DOHH2 (cell line): ENCODE measurements at regions not wholly inside any gene's neighbourhood (a gene's known extent, or its start where the extent isn't known, plus 50 kb on each side); places are given as distances from the start of the nearest gene placed in this dataset.

Experiments
- H3F3A ChIP-seq: fragments of 200-600 bp; sonication (generic), shearing (Covaris generic); 2 replicates; pipeline ENCODE4 v1.6.0; 2016; ENCODE audit warnings: antibody characterized with exemption, mild to moderate bottlenecking; ENCODE audit not compliant: control insufficient read depth, insufficient read depth
- H3K27ac ChIP-seq: fragments of 200-600 bp; sonication (generic); 2 replicates; pipeline ENCODE4 v1.5.1; 2014; ENCODE audit warnings: low read depth, mild to moderate bottlenecking, low read length, moderate library complexity
- H3K27me3 ChIP-seq: fragments of 200-600 bp; sonication (generic); 2 replicates; pipeline ENCODE4 v1.6.1; 2014; ENCODE audit warnings: mild to moderate bottlenecking, low read length, mixed read lengths; ENCODE audit not compliant: control insufficient read depth
- H3K36me3 ChIP-seq: fragments of 200-600 bp; sonication (generic); 2 replicates; pipeline ENCODE4 v1.6.1; 2014; ENCODE audit warnings: mild to moderate bottlenecking, low read length, moderate library complexity, mixed read lengths; ENCODE audit not compliant: control insufficient read depth
- H3K4me1 ChIP-seq: fragments of 200-600 bp; sonication (generic); 2 replicates; pipeline ENCODE4 v1.6.1; 2014; ENCODE audit warnings: mild to moderate bottlenecking, low read length, mixed read lengths; ENCODE audit not compliant: control insufficient read depth
- H3K4me2 ChIP-seq: fragments of 200-600 bp; sonication (generic); 2 replicates; pipeline ENCODE4 v1.6.0; 2014; ENCODE audit warnings: mild to moderate bottlenecking, low read length, moderate library complexity
- H3K4me3 ChIP-seq: fragments of 200-600 bp; sonication (generic); 2 replicates; pipeline ENCODE4 v1.5.1; 2014; ENCODE audit warnings: mild to moderate bottlenecking, low read length, mixed read lengths
- H3K79me2 ChIP-seq: fragments of 200-600 bp; sonication (generic); 2 replicates; pipeline ENCODE4 v1.6.1; 2014; ENCODE audit warnings: mild to moderate bottlenecking, low read length, mixed read lengths; ENCODE audit not compliant: control insufficient read depth
- H3K9me2 ChIP-seq: fragments of 200-600 bp; sonication (generic); replicated peaks from 2 replicates; pipeline ENCODE4 v1.6.1; 2014; ENCODE audit warnings: mild to moderate bottlenecking, low read length, mixed read lengths; ENCODE audit not compliant: control insufficient read depth
- H3K9me3 ChIP-seq: fragments of 200-600 bp; sonication (generic); 2 replicates; pipeline ENCODE4 v1.6.1; 2014; ENCODE audit warnings: antibody characterized with exemption, low read length, mixed read lengths; ENCODE audit not compliant: control insufficient read depth, insufficient read depth
- H4K20me1 ChIP-seq: fragments of 200-600 bp; sonication (generic); 2 replicates; pipeline ENCODE4 v1.6.0; 2014; ENCODE audit warnings: low read depth, mild to moderate bottlenecking, antibody characterized with exemption, low read length, moderate library complexity; ENCODE audit not compliant: control insufficient read depth, insufficient read depth
- EZH2phosphoT487 ChIP-seq: fragments of 200-600 bp; sonication (generic); IDR thresholded peaks from 2 replicates; pipeline ENCODE4 v1.6.1; 2017; ENCODE audit warnings: borderline replicate concordance, mild to moderate bottlenecking, antibody characterized with exemption, low read length, moderate library complexity, mixed read lengths
- TF ChIP-seq, protein P1 (sequence below): fragments of 200-600 bp; sonication (generic); IDR thresholded peaks from one replicate; pipeline ENCODE4 v1.5.1; 2014; ENCODE audit warnings: antibody characterized with exemption, mild to moderate bottlenecking, low read depth, low read length; ENCODE audit not compliant: poor library complexity, severe bottlenecking

DNA sequence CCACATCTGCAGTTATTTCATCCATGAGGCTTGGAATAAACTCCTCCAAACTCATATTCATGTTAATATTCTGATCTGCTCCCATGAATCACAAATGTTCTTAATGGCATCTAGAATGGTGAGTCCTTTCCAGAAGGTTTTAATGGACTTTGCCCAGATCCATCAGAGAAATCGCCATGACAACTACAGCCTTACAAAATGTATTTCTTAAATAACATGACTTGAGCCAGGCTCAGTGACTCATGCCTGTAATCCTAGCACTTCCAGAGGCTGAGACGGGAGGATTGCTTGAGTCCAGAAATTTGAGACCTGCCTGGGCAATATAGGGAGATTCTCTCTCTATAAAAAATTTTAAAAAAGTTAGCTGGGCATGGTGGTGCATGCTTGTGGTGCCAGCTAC is 102.1 kb upstream of the TMEM168 start:
- H3K27ac ChIP-seq: no peak overlapping the region
- H3F3A ChIP-seq: no peaks in the 10 kb centered on the region
- peaks cover 13% of the 10 kb centered on the region for H3K36me3 ChIP-seq
- TF ChIP-seq EZH2phosphoT487: no peak
- TF ChIP-seq, protein P1, sequence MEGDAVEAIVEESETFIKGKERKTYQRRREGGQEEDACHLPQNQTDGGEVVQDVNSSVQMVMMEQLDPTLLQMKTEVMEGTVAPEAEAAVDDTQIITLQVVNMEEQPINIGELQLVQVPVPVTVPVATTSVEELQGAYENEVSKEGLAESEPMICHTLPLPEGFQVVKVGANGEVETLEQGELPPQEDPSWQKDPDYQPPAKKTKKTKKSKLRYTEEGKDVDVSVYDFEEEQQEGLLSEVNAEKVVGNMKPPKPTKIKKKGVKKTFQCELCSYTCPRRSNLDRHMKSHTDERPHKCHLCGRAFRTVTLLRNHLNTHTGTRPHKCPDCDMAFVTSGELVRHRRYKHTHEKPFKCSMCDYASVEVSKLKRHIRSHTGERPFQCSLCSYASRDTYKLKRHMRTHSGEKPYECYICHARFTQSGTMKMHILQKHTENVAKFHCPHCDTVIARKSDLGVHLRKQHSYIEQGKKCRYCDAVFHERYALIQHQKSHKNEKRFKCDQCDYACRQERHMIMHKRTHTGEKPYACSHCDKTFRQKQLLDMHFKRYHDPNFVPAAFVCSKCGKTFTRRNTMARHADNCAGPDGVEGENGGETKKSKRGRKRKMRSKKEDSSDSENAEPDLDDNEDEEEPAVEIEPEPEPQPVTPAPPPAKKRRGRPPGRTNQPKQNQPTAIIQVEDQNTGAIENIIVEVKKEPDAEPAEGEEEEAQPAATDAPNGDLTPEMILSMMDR: no peak
- H3K4me1 ChIP-seq: no peaks in the 10 kb centered on the region
- no peak overlapping the region for H3K4me2 ChIP-seq
- no peaks in the 10 kb centered on the region for H3K27me3 ChIP-seq
- no peak overlapping the region for H3K4me3 ChIP-seq
- no peaks in the 10 kb centered on the region for H3K79me2 ChIP-seq
- no peaks in the 10 kb centered on the region for H3K9me2 ChIP-seq
- H4K20me1 ChIP-seq: no peaks in the 10 kb centered on the region
- H3K9me3 ChIP-seq: no peaks in the 10 kb centered on the region

DNA sequence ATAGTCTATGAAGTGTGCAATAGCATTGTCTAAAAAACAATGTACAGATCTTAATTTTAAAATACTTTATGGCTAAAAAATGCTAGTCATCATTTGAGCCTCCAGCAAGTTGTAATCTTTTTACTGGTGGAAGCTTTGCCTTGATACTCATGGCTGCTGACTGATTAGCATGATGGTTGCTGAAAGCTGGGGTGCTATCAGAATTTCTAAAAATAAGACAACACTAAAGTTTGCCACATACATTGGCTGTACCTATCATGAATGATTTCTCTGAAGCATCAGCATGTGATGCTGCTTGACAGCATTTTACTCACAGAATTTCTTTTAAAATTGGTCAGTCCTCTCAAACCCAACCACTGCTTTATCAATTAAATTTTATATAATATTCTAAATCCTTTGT is 101.5 kb upstream of the TMEM168 start:
- Histone ChIP-seq H3F3A (no peaks in the 10 kb centered on the region), H4K20me1 (no peaks in the 10 kb centered on the region), H3K27me3 (no peaks in the 10 kb centered on the region), H3K36me3 (peaks cover 13% of the 10 kb centered on the region), H3K4me3 (no peak overlapping the region), H3K9me3 (no peaks in the 10 kb centered on the region), H3K4me1 (no peaks in the 10 kb centered on the region), H3K4me2 (no peak overlapping the region), H3K79me2 (no peaks in the 10 kb centered on the region), H3K9me2 (no peaks in the 10 kb centered on the region), H3K27ac (no peak overlapping the region)
- no peak for TF ChIP-seq EZH2phosphoT487
- TF ChIP-seq, protein P1: no peak

DNA sequence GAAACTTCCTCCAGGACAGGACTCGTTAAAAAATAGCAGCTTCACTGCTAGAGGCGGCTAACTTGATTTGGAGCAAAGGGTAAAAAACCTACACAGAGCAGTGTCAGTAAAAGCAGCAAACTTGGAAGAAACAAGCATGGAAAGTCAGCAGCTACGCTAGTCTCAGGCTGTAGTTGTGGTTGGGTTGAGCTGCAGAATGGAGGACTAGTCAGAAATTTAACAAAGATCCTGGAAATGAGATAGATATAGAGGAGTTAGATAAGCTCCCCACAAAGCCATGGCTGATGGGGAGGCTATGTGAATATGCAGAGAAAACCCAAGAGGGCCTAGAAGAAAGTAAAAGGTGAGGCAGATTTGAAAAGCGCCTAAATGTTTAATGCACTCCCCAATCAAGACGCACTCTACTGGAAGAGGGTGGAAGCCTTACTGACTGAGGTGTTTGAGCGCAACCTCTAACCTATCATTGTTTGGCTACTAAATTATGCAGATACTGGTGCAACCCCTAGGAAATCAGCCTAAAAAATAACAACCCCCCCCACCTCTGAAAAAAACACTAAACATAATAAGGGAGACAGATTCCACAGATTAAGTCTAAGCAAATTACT is 99.7 kb upstream of the TMEM168 start:
- Histone ChIP-seq H3K27me3 (no peaks in the 10 kb centered on the region), H3K4me2 (no peak overlapping the region), H3K4me1 (no peaks in the 10 kb centered on the region), H3K9me2 (no peaks in the 10 kb centered on the region), H3F3A (no peaks in the 10 kb centered on the region), H3K36me3 (peaks cover 11% of the 10 kb centered on the region), H3K79me2 (no peaks in the 10 kb centered on the region), H3K27ac (no peak overlapping the region), H4K20me1 (no peaks in the 10 kb centered on the region), H3K9me3 (peaks cover under 1% of the 10 kb centered on the region; the same call in 1 of the 2 replicates), H3K4me3 (no peak overlapping the region)
- TF ChIP-seq, protein P1: no peak
- TF ChIP-seq EZH2phosphoT487: no peak

GRCh38 chr7:112889268-112889667 is 99.1 kb upstream of the TMEM168 start:
- no peak overlapping the region for H3K4me3 ChIP-seq
- no peak overlapping the region for H3K27ac ChIP-seq
- no peaks in the 10 kb centered on the region for H4K20me1 ChIP-seq
- no peaks in the 10 kb centered on the region for H3F3A ChIP-seq
- peaks cover 15% of the 10 kb centered on the region for H3K36me3 ChIP-seq
- H3K4me1 ChIP-seq: no peaks in the 10 kb centered on the region
- H3K9me2 ChIP-seq: no peaks in the 10 kb centered on the region
- TF ChIP-seq, protein P1: no peak
- TF ChIP-seq EZH2phosphoT487: no peak
- no peaks in the 10 kb centered on the region for H3K79me2 ChIP-seq
- no peaks in the 10 kb centered on the region for H3K27me3 ChIP-seq
- no peak overlapping the region for H3K4me2 ChIP-seq
- H3K9me3 ChIP-seq: peaks cover 6% of the 10 kb centered on the region; the same call in 1 of the 2 replicates
